SK-N-SH treated with all-trans-retinoic acid at 6 μM for 48 hours (cell line): ENCODE measurements at regions not wholly inside any gene's neighbourhood (a gene's known extent, or its start where the extent isn't known, plus 50 kb on each side); places are given as distances from the start of the nearest gene placed in this dataset.

Experiments used
- ARNTL ChIP-seq: fragments of 450-650 bp; formaldehyde crosslinking; IDR thresholded peaks from 2 replicates; pipeline ENCODE4 v1.5.0; 2020; ENCODE audit warnings: low read depth, mild to moderate bottlenecking, moderate library complexity, borderline replicate concordance
- CREB5 ChIP-seq: fragments of 250-450 bp; sonication (Bioruptor Pico); IDR thresholded peaks from 2 replicates; pipeline ENCODE4 v1.5.1; 2020; ENCODE audit warnings: low read depth, mild to moderate bottlenecking, moderate library complexity
- ESRRG ChIP-seq: fragments of 250-450 bp; sonication (Bioruptor Pico); IDR thresholded peaks from 2 replicates; pipeline ENCODE4 v1.6.1; 2021; ENCODE audit warnings: mild to moderate bottlenecking
- GLIS3 ChIP-seq: fragments of 250-450 bp; sonication (Bioruptor Pico); IDR thresholded peaks from 2 replicates; pipeline ENCODE4 v1.5.0; 2020; ENCODE audit warnings: mild to moderate bottlenecking, moderate library complexity
- OSR1 ChIP-seq: fragments of 250-450 bp; sonication (Bioruptor Pico); IDR thresholded peaks from 2 replicates; pipeline ENCODE4 v1.8.0; 2022; ENCODE audit warnings: moderate library complexity, mild to moderate bottlenecking, inconsistent platforms
- PPARA ChIP-seq: fragments of 250-450 bp; sonication (Bioruptor Pico); IDR thresholded peaks from 2 replicates; pipeline ENCODE4 v1.5.0; 2020; ENCODE audit warnings: mild to moderate bottlenecking, borderline replicate concordance
- ZFP30 ChIP-seq: fragments of 450-650 bp; formaldehyde crosslinking; IDR thresholded peaks from 2 replicates; pipeline ENCODE4 v1.5.0; 2022; ENCODE audit warnings: mild to moderate bottlenecking, moderate library complexity
- ZNF70 ChIP-seq: fragments of 450-650 bp; formaldehyde crosslinking; IDR thresholded peaks from 2 replicates; pipeline ENCODE4 v1.5.0; 2020; ENCODE audit warnings: mild to moderate bottlenecking, moderate library complexity
- ZNF8 ChIP-seq: fragments of 450-650 bp; formaldehyde crosslinking; IDR thresholded peaks from 2 replicates; pipeline ENCODE4 v1.5.0; 2020; ENCODE audit warnings: mild to moderate bottlenecking, moderate library complexity
- TF ChIP-seq, protein P1 (sequence below): fragments of 250-450 bp; sonication (Bioruptor Pico); IDR thresholded peaks from 2 replicates; pipeline ENCODE4 v1.8.0; 2020; ENCODE audit warnings: mild to moderate bottlenecking, moderate library complexity, borderline replicate concordance
- TF ChIP-seq, protein P2 (sequence below): fragments of 250-450 bp; sonication (Bioruptor Pico); IDR thresholded peaks from 2 replicates; pipeline ENCODE4 v1.5.0; 2020; ENCODE audit warnings: mild to moderate bottlenecking, moderate library complexity

DNA sequence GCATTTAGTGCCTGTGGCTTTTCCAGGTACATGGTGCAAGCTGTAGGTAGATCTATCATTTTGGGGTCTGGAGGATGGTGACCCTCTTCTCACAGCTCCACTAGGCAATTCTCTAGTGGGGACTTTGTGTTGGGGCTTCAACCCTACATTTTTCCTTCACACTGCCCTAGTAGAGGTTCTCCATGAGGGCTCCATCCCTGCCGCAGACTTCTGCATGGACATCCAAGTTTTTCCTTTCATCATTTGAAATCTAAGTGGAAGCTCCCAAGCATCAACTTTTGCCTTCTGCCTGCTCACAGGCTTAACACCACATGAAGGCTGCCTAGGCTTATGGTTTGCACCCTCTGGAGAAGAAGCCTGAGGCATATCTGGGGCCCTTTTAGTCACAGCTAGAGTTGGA lies 492.7 kb downstream of the PIK3C3 start:
- TF ChIP-seq PPARA (CRISPR knock-in tag): no peak
- TF ChIP-seq ZNF8 (CRISPR knock-in tag): no peak
- TF ChIP-seq, protein P1, sequence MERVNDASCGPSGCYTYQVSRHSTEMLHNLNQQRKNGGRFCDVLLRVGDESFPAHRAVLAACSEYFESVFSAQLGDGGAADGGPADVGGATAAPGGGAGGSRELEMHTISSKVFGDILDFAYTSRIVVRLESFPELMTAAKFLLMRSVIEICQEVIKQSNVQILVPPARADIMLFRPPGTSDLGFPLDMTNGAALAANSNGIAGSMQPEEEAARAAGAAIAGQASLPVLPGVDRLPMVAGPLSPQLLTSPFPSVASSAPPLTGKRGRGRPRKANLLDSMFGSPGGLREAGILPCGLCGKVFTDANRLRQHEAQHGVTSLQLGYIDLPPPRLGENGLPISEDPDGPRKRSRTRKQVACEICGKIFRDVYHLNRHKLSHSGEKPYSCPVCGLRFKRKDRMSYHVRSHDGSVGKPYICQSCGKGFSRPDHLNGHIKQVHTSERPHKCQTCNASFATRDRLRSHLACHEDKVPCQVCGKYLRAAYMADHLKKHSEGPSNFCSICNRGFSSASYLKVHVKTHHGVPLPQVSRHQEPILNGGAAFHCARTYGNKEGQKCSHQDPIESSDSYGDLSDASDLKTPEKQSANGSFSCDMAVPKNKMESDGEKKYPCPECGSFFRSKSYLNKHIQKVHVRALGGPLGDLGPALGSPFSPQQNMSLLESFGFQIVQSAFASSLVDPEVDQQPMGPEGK (CRISPR knock-in tag): no peak
- no peak for TF ChIP-seq CREB5 (CRISPR knock-in tag)
- no peak for TF ChIP-seq OSR1 (CRISPR knock-in tag)
- TF ChIP-seq, protein P2, sequence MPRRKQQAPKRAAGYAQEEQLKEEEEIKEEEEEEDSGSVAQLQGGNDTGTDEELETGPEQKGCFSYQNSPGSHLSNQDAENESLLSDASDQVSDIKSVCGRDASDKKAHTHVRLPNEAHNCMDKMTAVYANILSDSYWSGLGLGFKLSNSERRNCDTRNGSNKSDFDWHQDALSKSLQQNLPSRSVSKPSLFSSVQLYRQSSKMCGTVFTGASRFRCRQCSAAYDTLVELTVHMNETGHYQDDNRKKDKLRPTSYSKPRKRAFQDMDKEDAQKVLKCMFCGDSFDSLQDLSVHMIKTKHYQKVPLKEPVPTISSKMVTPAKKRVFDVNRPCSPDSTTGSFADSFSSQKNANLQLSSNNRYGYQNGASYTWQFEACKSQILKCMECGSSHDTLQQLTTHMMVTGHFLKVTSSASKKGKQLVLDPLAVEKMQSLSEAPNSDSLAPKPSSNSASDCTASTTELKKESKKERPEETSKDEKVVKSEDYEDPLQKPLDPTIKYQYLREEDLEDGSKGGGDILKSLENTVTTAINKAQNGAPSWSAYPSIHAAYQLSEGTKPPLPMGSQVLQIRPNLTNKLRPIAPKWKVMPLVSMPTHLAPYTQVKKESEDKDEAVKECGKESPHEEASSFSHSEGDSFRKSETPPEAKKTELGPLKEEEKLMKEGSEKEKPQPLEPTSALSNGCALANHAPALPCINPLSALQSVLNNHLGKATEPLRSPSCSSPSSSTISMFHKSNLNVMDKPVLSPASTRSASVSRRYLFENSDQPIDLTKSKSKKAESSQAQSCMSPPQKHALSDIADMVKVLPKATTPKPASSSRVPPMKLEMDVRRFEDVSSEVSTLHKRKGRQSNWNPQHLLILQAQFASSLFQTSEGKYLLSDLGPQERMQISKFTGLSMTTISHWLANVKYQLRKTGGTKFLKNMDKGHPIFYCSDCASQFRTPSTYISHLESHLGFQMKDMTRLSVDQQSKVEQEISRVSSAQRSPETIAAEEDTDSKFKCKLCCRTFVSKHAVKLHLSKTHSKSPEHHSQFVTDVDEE (CRISPR knock-in tag): no peak
- no peak for TF ChIP-seq ZNF70 (CRISPR knock-in tag)
- TF ChIP-seq ESRRG (CRISPR knock-in tag): no peak
- no peak for TF ChIP-seq GLIS3
- TF ChIP-seq ARNTL (CRISPR knock-in tag): no peak
- TF ChIP-seq ZFP30 (CRISPR knock-in tag): no peak
